ENCODE measurements at regions not wholly inside any gene's neighbourhood (a gene's known extent, or its start where the extent isn't known, plus 50 kb on each side); places are given as distances from the start of the nearest gene placed in this dataset.

DNA sequence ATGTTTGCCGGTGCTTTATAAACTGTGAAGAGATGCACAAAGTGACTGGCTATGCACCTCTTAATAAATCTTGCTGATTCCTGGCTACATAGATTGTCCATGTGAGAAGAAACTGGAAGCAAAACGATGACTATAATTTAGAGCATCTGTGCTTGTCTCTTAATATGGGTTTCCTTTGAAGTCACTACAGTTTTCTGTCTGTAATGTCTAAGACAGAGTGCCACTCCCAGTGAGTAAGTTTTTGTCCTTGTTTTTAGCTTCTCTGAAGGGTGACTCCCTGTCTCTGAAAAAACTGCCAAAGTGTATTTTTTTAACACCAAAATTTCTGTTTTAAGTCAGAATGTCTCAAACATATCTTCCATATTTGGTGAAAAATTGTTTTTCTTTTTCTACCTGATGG, 175.1 kb downstream of the FASLG start:
- Histone ChIP-seq H3K27me3 (ENCODE audit: insufficient read depth, low read length) (no peaks in the 10 kb centered on the region), H3K9ac (ENCODE audit: low read length) (no peak overlapping the region), H3K4me2 (ENCODE audit: low read length) (no peak overlapping the region), H3F3A (ENCODE audit: insufficient read depth, low read length) (no peaks in the 10 kb centered on the region), H3K9me2 (ENCODE audit: low read depth, low read length) (no peaks in the 10 kb centered on the region), H3K79me2 (ENCODE audit: insufficient read depth, low read length) (no peaks in the 10 kb centered on the region), H3K4me3 (ENCODE audit: low read depth, low read length, poor library complexity, severe bottlenecking) (no peak overlapping the region), H4K20me1 (ENCODE audit: insufficient read depth, low read length) (no peaks in the 10 kb centered on the region), H3K27ac (ENCODE audit: low read depth, low read length, poor library complexity, severe bottlenecking) (no peak overlapping the region), H3K4me1 (ENCODE audit: insufficient read depth, low read length, severe bottlenecking) (no peaks in the 10 kb centered on the region), H3K9me3 (ENCODE audit: low read length) (no peaks in the 10 kb centered on the region), H2AFZ (ENCODE audit: low read length) (no peak overlapping the region), H3K36me3 (ENCODE audit: insufficient read depth, low read length) (no peaks in the 10 kb centered on the region)
- TF ChIP-seq CTCF (IDR thresholded peaks at IDR 0.05; ENCODE audit: low read length) (no peak), EZH2 (IDR thresholded peaks at IDR 0.05; ENCODE audit: borderline replicate concordance, low read length) (no peak)

DNA sequence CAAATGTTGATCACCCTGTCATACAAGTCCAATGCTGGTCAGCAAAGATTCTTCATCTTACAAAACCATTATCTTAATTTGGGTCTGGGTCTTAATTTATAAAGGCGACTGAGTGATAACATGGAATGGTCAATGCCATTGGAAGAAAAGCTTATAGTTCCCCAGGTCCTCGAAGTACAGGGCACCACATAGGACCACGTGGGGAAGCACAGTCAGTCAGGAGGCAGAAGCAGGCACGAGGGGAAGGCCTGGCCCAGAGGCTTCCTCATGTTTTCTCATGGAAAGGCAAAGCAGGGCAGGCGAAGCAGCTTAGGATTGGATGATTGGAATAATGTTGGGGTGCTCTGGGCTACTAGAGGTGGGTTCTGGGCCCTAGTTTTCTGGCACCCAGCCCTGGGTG, 175.7 kb downstream of the FASLG start:
- Histone ChIP-seq H2AFZ (ENCODE audit: low read length) (no peak overlapping the region), H3K4me1 (ENCODE audit: insufficient read depth, low read length, severe bottlenecking) (no peaks in the 10 kb centered on the region), H3K4me2 (ENCODE audit: low read length) (no peak overlapping the region), H3K27me3 (ENCODE audit: insufficient read depth, low read length) (no peaks in the 10 kb centered on the region), H3K4me3 (ENCODE audit: low read depth, low read length, poor library complexity, severe bottlenecking) (no peak overlapping the region), H3K9me2 (ENCODE audit: low read depth, low read length) (no peaks in the 10 kb centered on the region), H3K36me3 (ENCODE audit: insufficient read depth, low read length) (no peaks in the 10 kb centered on the region), H3K27ac (ENCODE audit: low read depth, low read length, poor library complexity, severe bottlenecking) (no peak overlapping the region), H4K20me1 (ENCODE audit: insufficient read depth, low read length) (no peaks in the 10 kb centered on the region), H3K79me2 (ENCODE audit: insufficient read depth, low read length) (no peaks in the 10 kb centered on the region), H3F3A (ENCODE audit: insufficient read depth, low read length) (no peaks in the 10 kb centered on the region), H3K9ac (ENCODE audit: low read length) (no peak overlapping the region), H3K9me3 (ENCODE audit: low read length) (no peaks in the 10 kb centered on the region)
- TF ChIP-seq CTCF (IDR thresholded peaks at IDR 0.05; ENCODE audit: low read length), result no peak
- no peak for TF ChIP-seq EZH2 (IDR thresholded peaks at IDR 0.05; ENCODE audit: borderline replicate concordance, low read length)

- H3K27ac ChIP-seq (ENCODE audit: low read depth, low read length, poor library complexity, severe bottlenecking), result no peak overlapping the region
- H3K4me2 ChIP-seq (ENCODE audit: low read length), result no peak overlapping the region
- no peak overlapping the region for H2AFZ ChIP-seq (ENCODE audit: low read length)
- H3K36me3 ChIP-seq (ENCODE audit: insufficient read depth, low read length), result no peaks in the 10 kb centered on the region
- H3K27me3 ChIP-seq (ENCODE audit: insufficient read depth, low read length), result no peaks in the 10 kb centered on the region
- no peak for TF ChIP-seq CTCF (IDR thresholded peaks at IDR 0.05; ENCODE audit: low read length)
- TF ChIP-seq EZH2 (IDR thresholded peaks at IDR 0.05; ENCODE audit: borderline replicate concordance, low read length), result no peak
- no peaks in the 10 kb centered on the region for H3F3A ChIP-seq (ENCODE audit: insufficient read depth, low read length)
- H4K20me1 ChIP-seq (ENCODE audit: insufficient read depth, low read length), result no peaks in the 10 kb centered on the region
- no peak overlapping the region for H3K4me3 ChIP-seq (ENCODE audit: low read depth, low read length, poor library complexity, severe bottlenecking)
- no peaks in the 10 kb centered on the region for H3K9me2 ChIP-seq (ENCODE audit: low read depth, low read length)
- H3K9me3 ChIP-seq (ENCODE audit: low read length), result no peaks in the 10 kb centered on the region
- no peaks in the 10 kb centered on the region for H3K79me2 ChIP-seq (ENCODE audit: insufficient read depth, low read length)
- H3K4me1 ChIP-seq (ENCODE audit: insufficient read depth, low read length, severe bottlenecking), result no peaks in the 10 kb centered on the region
- no peak overlapping the region for H3K9ac ChIP-seq (ENCODE audit: low read length)
These were observed 176.9 kb downstream of the FASLG start for GRCh38 chr1:172835834-172836233.
